CD4-positive, alpha-beta T cell treated with Interferon alpha-2 for 1 hour (primary cell): ENCODE measurements at regions not wholly inside any gene's neighbourhood (a gene's known extent, or its start where the extent isn't known, plus 50 kb on each side); places are given as distances from the start of the nearest gene placed in this dataset.
"Not testable (repeated sequence)": the region's sequence is repeated elsewhere in the genome, so short reads cannot be mapped to it uniquely, and the experiment has no call there.

Source experiments
- DNase-seq, 2 donors: peaks; one replicate each; pipeline ENCODE4 v3.0.0-alpha.2; 2020 to 2022

DNA sequence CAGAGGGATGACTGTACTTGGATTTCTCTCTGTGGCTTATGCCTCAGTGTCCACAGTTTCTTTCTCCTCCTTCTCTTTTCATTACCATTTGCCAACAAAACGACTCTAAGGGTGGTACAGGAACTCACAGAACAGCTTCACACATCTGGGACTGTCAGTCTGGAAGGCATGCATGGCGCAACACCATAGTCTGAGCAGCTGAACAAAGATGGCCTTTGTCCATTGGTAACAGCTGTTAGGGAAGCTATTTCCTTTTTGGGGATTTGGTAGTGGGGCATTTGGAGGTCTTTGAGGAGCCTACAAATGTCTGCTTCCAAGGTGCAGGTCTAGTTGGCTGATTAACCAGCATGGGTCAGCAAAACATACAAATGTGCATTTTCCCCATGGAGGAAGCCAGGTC, 81.4 kb upstream of the PCDH8 start:
- DNase-seq = no peak

DNA sequence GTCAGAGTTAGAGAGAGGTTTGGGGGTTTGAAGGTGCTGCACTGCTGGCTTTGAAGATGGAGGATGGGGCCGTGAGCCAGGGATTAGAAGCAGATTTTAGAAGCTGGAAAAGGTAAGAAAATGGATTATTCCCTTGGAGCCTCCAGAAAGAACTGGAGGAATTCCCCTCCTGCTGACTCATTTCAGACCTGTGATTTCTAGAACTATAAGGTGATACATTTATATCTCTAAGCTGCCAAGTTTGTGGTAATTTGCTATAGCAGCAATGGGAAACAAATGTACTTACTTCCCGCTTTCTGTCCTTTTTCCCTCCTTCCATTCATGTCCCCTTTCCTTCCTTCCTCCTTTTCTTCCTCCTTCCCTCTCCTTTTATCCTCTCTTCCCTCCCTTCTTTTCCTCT, 78.5 kb upstream of the PCDH8 start:
- DNase-seq = no peak

- DNase-seq = no peak
These were observed 77.4 kb upstream of the PCDH8 start for GRCh38 chr13:52925775-52926285.

DNA sequence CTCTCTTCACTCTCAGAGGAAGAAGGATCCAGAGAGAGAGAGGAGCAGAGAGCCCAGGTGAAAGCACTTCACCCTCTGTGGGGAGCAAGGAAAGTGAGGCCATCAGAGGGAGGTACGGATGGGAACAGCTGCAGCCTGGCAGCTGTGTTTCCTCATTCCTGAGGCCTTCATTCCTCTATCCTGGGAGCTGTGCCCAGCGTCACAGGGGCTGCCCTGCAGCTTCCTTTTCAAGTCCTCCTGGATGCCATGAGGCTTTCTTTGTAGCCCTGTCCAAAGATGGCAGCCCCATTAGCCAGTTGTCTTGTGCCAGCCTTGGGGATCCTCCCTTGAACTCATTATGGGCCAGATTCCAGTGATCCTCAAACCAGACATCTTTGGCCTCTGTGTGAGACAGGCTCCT, 76.8 kb upstream of the PCDH8 start:
- DNase-seq = no peak

DNA sequence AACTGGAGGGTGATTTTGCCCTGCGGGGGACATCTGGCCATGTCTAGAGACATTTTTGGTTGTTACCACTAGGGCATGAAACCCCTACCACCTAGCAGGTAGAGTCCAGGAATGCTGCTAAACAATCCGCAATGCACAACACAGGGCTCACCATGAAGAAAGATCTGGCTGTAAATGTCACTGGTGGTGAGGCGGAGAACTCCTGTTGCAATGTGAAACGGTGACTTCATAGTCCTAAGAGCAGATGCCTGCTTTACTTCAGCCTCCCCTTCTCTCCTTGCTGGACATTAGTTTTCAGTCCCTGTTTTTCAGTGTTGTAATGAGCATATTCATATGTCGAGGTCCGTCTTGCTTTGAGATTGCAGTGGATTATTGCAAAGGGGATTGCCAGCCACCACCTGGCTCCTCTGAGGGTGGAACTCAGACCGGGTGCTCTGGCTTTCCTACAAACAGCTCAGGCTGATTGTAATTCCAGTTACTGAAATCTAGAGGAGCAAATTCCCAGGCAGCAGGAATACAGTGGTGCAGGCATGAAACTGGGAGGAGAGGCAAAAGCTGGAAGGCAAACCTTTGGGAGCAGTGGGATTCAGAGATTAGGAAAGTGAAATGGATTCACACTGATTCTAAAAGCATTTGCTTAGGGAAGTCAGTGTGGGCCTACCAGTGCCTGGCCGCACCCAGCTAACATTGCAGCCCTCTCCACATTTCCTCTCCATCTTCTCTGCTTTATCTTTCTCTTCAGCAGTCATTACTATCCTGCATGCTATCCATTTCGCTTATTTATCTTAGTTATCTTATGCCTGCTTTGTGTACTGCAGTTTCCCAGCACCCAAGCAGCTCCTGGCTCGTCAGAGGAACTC, 76.1 kb upstream of the PCDH8 start:
- no peak for DNase-seq

- DNase-seq = no peak
These were observed 74.5 kb upstream of the PCDH8 start for GRCh38 chr13:52922961-52923360.

- DNase-seq = peak; percentile 16 to 25
These were observed 72.8 kb upstream of the PCDH8 start for GRCh38 chr13:52921194-52921593.

DNA sequence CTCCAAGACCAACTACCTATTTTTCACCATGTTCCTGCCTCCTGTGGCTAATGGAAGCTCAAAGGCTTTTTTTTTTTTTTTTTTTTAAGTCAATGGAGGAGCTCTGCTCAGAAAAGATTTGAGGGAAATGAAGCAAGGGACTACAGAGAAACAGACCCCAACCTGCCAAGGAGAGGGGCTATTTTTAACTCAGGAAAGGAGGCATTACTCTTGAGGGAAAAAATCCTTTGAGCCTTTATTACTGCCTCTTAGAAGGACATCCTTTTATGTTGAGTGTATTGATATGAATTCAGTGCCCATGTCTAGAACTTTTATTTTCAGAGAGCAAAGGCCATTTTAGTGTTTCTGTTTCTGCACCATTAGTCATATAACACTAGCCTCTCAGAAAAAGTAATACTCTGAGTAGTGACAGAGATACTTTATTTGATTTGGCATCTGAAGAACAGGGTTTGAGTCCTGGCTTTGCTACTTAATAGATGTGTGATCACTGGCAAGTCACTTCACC, 68.1 kb upstream of the PCDH8 start:
- DNase-seq = no peak

- no peak for DNase-seq
These were observed 62.9 kb upstream of the PCDH8 start for GRCh38 chr13:52911340-52911739.

- DNase-seq = not testable (repeated sequence)
These were observed 61.9 kb upstream of the PCDH8 start for GRCh38 chr13:52910318-52910717.

DNA sequence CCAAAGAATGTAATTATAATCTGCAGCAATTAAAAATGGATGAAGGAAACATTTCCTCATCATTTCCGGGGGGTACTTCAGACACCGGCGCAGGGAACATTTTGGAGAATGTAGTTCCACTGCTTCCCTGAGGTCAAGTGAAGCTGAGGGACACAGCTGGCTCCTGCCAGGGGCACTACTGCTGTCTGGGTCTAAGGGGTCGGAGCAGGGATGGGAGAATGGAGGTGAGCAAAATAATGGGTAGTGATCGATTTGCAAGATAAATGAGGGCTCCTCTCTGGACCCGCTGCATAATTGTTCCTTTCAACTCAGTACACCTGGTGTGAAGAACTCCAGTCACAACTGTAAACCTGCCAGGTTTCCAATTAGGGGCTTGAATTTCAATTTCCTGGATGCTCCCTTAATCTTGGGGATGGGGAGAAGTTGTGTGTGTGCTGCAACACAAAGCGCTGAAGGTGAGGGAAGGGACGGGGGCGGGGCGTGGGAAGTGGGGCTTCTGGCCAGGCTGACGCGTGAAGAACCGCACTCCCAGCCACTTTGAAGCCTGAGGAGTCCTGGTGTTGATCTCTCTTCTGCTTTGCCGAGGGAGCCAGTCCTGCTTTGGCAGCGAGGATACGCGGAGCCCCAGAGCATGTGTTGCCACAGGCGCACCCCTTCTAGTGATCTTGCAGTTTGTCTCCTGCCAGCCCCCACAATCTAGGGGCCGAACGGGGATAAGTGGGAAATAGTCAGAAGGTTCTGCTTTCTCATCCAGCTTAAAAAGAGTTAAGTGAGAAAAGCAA, 57.9 kb upstream of the PCDH8 start:
- no peak for DNase-seq

- no peak for DNase-seq
These were observed 57.3 kb upstream of the PCDH8 start for GRCh38 chr13:52905701-52906100.

- DNase-seq = no peak
These were observed 54.9 kb upstream of the PCDH8 start for GRCh38 chr13:52903320-52903719.

DNA sequence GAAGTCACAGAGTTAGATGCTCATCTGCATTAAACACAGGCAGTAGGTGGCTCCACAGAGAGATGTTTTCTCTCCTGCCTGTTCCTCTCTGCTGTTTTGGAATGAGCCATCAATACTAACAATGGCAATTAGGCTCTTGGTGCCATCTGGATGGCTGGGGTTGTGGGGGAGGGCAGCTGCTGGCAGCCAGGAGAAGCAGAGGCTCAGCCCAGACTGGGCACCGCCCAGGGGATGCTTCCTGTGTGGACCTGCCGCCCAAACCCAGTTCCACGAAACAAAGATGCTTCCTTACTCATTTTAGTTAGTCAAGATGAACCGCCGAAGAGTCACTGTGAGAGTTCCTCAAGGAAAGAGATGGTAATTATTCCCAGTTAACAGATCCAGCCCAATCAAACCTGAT, 50.8 kb upstream of the PCDH8 start:
- DNase-seq = no peak
